ENCODE measurements at regions not wholly inside any gene's neighbourhood (a gene's known extent, or its start where the extent isn't known, plus 50 kb on each side); places are given as distances from the start of the nearest gene placed in this dataset.

GRCh38 chr3:31185062-31185357 lies 290.5 kb upstream of the GADL1 start:
- H3K4me3 Mint-ChIP-seq: no peak overlapping the region
- Histone ChIP-seq H3K9me3 (ENCODE audit: control insufficient read depth, insufficient read depth, low read length) (no peaks in the 10 kb centered on the region), H3K4me3 (ENCODE audit: low read length) (no peak overlapping the region), H3K4me1 (ENCODE audit: control insufficient read depth, insufficient read depth, low read length) (no peaks in the 10 kb centered on the region), H3K27me3 (ENCODE audit: control insufficient read depth, insufficient read depth, low read length) (no peaks in the 10 kb centered on the region), H3K36me3 (ENCODE audit: control insufficient read depth, insufficient read depth, low read length) (no peaks in the 10 kb centered on the region), H3K27ac (ENCODE audit: low read length) (no peak overlapping the region)
- H3K4me1 Mint-ChIP-seq: no peaks in the 10 kb centered on the region
- no peaks in the 10 kb centered on the region for H3K9me3 Mint-ChIP-seq
- H3K27me3 Mint-ChIP-seq (ENCODE audit: low read depth in 2 of 2): no peaks in the 10 kb centered on the region
- no peak for TF ChIP-seq CTCF (IDR thresholded peaks at IDR 0.05)
- DNase-seq (no peak), ATAC-seq (no peak)
- WGBS (ENCODE audit: insufficient coverage): 83% methylated on average over 1 of the region's 2 CpGs
- intact Hi-C loops (cut with micrococcal nuclease): no loop called here
- H3K27ac Mint-ChIP-seq: no peak overlapping the region
- no peaks in the 10 kb centered on the region for H3K36me3 Mint-ChIP-seq

DNA sequence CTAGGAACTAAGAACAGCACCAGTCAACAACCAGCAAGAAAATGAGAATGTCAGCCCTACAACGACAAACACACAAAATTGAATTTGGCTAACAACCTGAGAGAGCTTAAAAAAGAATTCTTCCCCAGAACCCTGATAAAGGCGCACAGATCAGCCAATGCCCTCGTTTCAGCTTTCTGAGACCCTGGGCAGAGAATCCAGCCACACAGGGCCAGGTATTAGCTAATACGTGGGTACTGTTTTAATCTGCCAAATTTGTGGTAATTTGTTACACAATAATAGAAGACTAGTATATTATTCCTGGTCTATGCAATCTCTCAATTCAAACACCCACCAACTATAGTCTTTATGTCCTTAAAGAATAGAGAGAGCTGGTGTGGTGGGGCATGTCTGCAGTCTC lies 291.6 kb upstream of the GADL1 start:
- no peak overlapping the region for H3K4me3 ChIP-seq (ENCODE audit: low read length)
- Mint-ChIP-seq H3K4me1 (no peaks in the 10 kb centered on the region), H3K4me3 (no peak overlapping the region), H3K27ac (no peak overlapping the region), H3K9me3 (no peaks in the 10 kb centered on the region), H3K36me3 (no peaks in the 10 kb centered on the region), H3K27me3 (ENCODE audit: low read depth in 2 of 2) (no peaks in the 10 kb centered on the region)
- no peaks in the 10 kb centered on the region for H3K36me3 ChIP-seq (ENCODE audit: control insufficient read depth, insufficient read depth, low read length)
- H3K9me3 ChIP-seq (ENCODE audit: control insufficient read depth, insufficient read depth, low read length): no peaks in the 10 kb centered on the region
- intact Hi-C loops (cut with micrococcal nuclease): no loop called here
- H3K4me1 ChIP-seq (ENCODE audit: control insufficient read depth, insufficient read depth, low read length): no peaks in the 10 kb centered on the region
- TF ChIP-seq CTCF (IDR thresholded peaks at IDR 0.05): no peak
- ATAC-seq (no peak), DNase-seq (no peak)
- no peak overlapping the region for H3K27ac ChIP-seq (ENCODE audit: low read length)
- 100% methylated on average over 4 of the region's 4 CpGs for WGBS (ENCODE audit: insufficient coverage)
- no peaks in the 10 kb centered on the region for H3K27me3 ChIP-seq (ENCODE audit: control insufficient read depth, insufficient read depth, low read length)

- no peaks in the 10 kb centered on the region for H3K27me3 Mint-ChIP-seq (ENCODE audit: low read depth in 2 of 2)
- intact Hi-C loops (cut with micrococcal nuclease): no loop called here
- Histone ChIP-seq H3K9me3 (ENCODE audit: control insufficient read depth, insufficient read depth, low read length) (no peaks in the 10 kb centered on the region), H3K27me3 (ENCODE audit: control insufficient read depth, insufficient read depth, low read length) (no peaks in the 10 kb centered on the region), H3K4me1 (ENCODE audit: control insufficient read depth, insufficient read depth, low read length) (no peaks in the 10 kb centered on the region), H3K27ac (ENCODE audit: low read length) (no peak overlapping the region), H3K36me3 (ENCODE audit: control insufficient read depth, insufficient read depth, low read length) (no peaks in the 10 kb centered on the region), H3K4me3 (ENCODE audit: low read length) (no peak overlapping the region)
- ATAC-seq: no peak
- no peak overlapping the region for H3K4me3 Mint-ChIP-seq
- H3K9me3 Mint-ChIP-seq: no peaks in the 10 kb centered on the region
- no peak for TF ChIP-seq CTCF (IDR thresholded peaks at IDR 0.05)
- no peak overlapping the region for H3K27ac Mint-ChIP-seq
- H3K36me3 Mint-ChIP-seq: no peaks in the 10 kb centered on the region
- WGBS (ENCODE audit: insufficient coverage): 100% methylated on average over 1 of the region's 1 CpG
- no peaks in the 10 kb centered on the region for H3K4me1 Mint-ChIP-seq
- DNase-seq: no peak
Measured at GRCh38 chr3:31187380-31187779, 292.9 kb upstream of the GADL1 start.

DNA sequence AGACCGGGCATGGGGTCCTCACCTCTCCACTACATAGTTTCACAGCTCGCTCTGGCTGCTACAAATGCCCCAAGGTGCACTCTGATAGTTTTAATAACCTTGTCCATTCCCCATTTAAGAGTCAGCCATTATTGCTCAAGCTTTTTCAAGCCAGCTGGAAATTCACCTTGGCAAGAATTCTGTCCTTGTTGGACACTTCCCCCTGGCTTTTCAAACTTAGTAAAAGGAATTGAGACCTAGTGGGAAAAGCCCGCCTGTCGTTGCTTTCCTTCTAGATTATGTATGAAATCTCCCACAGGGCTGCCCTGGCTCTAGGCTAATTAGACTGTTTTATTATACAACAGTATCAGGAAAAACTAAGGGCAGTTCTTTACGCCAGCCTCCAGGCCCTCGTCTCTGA lies 293.7 kb upstream of the GADL1 start:
- H3K4me3 ChIP-seq (ENCODE audit: low read length): no peak overlapping the region
- ATAC-seq (no peak), DNase-seq (no peak)
- no peak overlapping the region for H3K4me3 Mint-ChIP-seq
- H3K36me3 Mint-ChIP-seq: no peaks in the 10 kb centered on the region
- WGBS (ENCODE audit: insufficient coverage): 92% methylated on average over 6 of the region's 6 CpGs
- no peaks in the 10 kb centered on the region for H3K27me3 Mint-ChIP-seq (ENCODE audit: low read depth in 2 of 2)
- no peak for TF ChIP-seq CTCF (IDR thresholded peaks at IDR 0.05)
- no peaks in the 10 kb centered on the region for H3K4me1 Mint-ChIP-seq
- no peaks in the 10 kb centered on the region for H3K36me3 ChIP-seq (ENCODE audit: control insufficient read depth, insufficient read depth, low read length)
- no peak overlapping the region for H3K27ac Mint-ChIP-seq
- H3K27me3 ChIP-seq (ENCODE audit: control insufficient read depth, insufficient read depth, low read length): no peaks in the 10 kb centered on the region
- no peaks in the 10 kb centered on the region for H3K9me3 Mint-ChIP-seq
- H3K9me3 ChIP-seq (ENCODE audit: control insufficient read depth, insufficient read depth, low read length): no peaks in the 10 kb centered on the region
- no peak overlapping the region for H3K27ac ChIP-seq (ENCODE audit: low read length)
- no peaks in the 10 kb centered on the region for H3K4me1 ChIP-seq (ENCODE audit: control insufficient read depth, insufficient read depth, low read length)
- intact Hi-C loops (cut with micrococcal nuclease): no loop called here
